ENCODE measurements at regions not wholly inside any gene's neighbourhood (a gene's known extent, or its start where the extent isn't known, plus 50 kb on each side); places are given as distances from the start of the nearest gene placed in this dataset.

- TF ChIP-seq CTCF (IDR thresholded peaks at IDR 0.05), result no peak
- TF ChIP-seq POLR2AphosphoS5 (IDR thresholded peaks at IDR 0.05), result no peak
- TF ChIP-seq POLR2A (IDR thresholded peaks at IDR 0.05), result no peak
Measured at GRCh38 chr12:73266206-73266605, 994.0 kb downstream of the TRHDE start.
